HCT116 (cell line): ENCODE measurements at regions not wholly inside any gene's neighbourhood (a gene's known extent, or its start where the extent isn't known, plus 50 kb on each side); places are given as distances from the start of the nearest gene placed in this dataset.

Experiments
- ATAC-seq: fragments of 200-7000 bp; cut with Tn5 transposase; 2 replicates; pipeline ENCODE4 v1.9.1; 2020; ENCODE audit warnings: mild to moderate bottlenecking, moderate library complexity
- BruUV-seq: library from RNA; stranded (reverse); fragments of 400-500 nt; replicated peaks from 2 replicates; lab custom pipeline; 2021; lab: Mats Ljungman, UMichigan
- CTCF ChIA-PET: fragments of 300-600 bp; sonication (Branson Sonifier 250); formaldehyde crosslinking; loops from one replicate; lab custom pipeline; 2021; ENCODE audit warnings: antibody characterized with exemption; lab: Charles Lee
- POLR2A ChIA-PET: fragments of 300-600, 350-600 bp; sonication (Branson Sonifier 250); formaldehyde crosslinking; loops from one replicate; lab custom pipeline; 2021; ENCODE audit warnings: antibody characterized with exemption; lab: Charles Lee
- RAD21 ChIA-PET, 2 experiments: fragments of 300-600 bp; sonication (Branson Sonifier 250); formaldehyde crosslinking; loops; one replicate each; lab custom pipeline; 2023; ENCODE audit warnings: low total read pairs in 2 of 2; ENCODE audit not compliant: uncharacterized antibody in 2 of 2, unreplicated experiment in 2 of 2, low non-redundant PET in 1 of 2; lab: Charles Lee
- DNase-seq: peaks from one replicate; pipeline ENCODE4 v3.0.0-alpha.2; 2010; ENCODE audit warnings: low read depth, low spot score
- H2AFZ ChIP-seq: fragments of 200-600 bp; shearing (Covaris generic), sonication (generic); 2 replicates; pipeline ENCODE4 v1.6.1; 2017; ENCODE audit warnings: low read depth, mixed run types, mixed read lengths, antibody characterized with exemption, low read length; ENCODE audit not compliant: poor library complexity, severe bottlenecking
- H3K27ac ChIP-seq: 2 replicates; pipeline ENCODE4 v1.5.1; 2012; ENCODE audit warnings: low read depth, low read length
- H3K27me3 ChIP-seq: fragments of 200-600 bp; sonication (generic); 2 replicates; pipeline ENCODE4 v1.6.1; 2016; ENCODE audit warnings: mixed run types, low read length, mixed read lengths; ENCODE audit not compliant: insufficient read depth
- H3K36me3 ChIP-seq, 2 experiments: fragments of 200-500 bp in 1 of 2; fragments of 200-600 bp in 1 of 2; sonication (Bioruptor generic) in 1 of 2; sonication (generic) in 1 of 2; 2 replicates each; pipeline versions ENCODE4 v1.5.1 to v1.6.1; 2014 to 2016; ENCODE audit warnings: low read length in 2 of 2, inconsistent platforms in 1 of 2, mixed read lengths in 1 of 2, mixed run types in 1 of 2; ENCODE audit not compliant: insufficient read depth in 2 of 2, control insufficient read depth in 1 of 2
- H3K4me1 ChIP-seq, 2 experiments: fragments of 200-600 bp in 1 of 2; sonication (generic) in 1 of 2; 2 replicates each; pipeline versions ENCODE4 v1.5.1 to v1.6.1; 2012 to 2017; ENCODE audit warnings: low read length in 2 of 2, inconsistent platforms in 1 of 2, mild to moderate bottlenecking in 1 of 2, mixed read lengths in 1 of 2, mixed run types in 1 of 2, moderate library complexity in 1 of 2; ENCODE audit not compliant: insufficient read depth in 2 of 2, control insufficient read depth in 1 of 2
- H3K4me2 ChIP-seq: fragments of 200-600 bp; sonication (generic); 2 replicates; pipeline ENCODE4 v1.6.1; 2017; ENCODE audit warnings: mixed run types, low read length, mixed read lengths
- H3K4me3 ChIP-seq, 2 experiments: fragments of 200-600 bp in 1 of 2; sonication (generic) in 1 of 2; replicated peaks in 1 of 2; 2 replicates each; pipeline ENCODE4 v1.5.1; 2011 to 2016; ENCODE audit warnings: low read length in 2 of 2, control low read depth in 1 of 2, low read depth in 1 of 2, mild to moderate bottlenecking in 1 of 2, mixed read lengths in 1 of 2, mixed run types in 1 of 2
- H3K79me2 ChIP-seq: fragments of 200-600 bp; sonication (generic); 2 replicates; pipeline ENCODE4 v1.6.1; 2017; ENCODE audit warnings: mild to moderate bottlenecking, mixed run types, low read length, moderate library complexity, mixed read lengths; ENCODE audit not compliant: insufficient read depth
- H3K9ac ChIP-seq: fragments of 200-600 bp; sonication (generic); 2 replicates; pipeline ENCODE4 v1.6.1; 2016; ENCODE audit warnings: low read length, mixed read lengths
- H3K9me2 ChIP-seq: fragments of 200-600 bp; sonication (generic), shearing (Covaris generic); 2 replicates; pipeline ENCODE4 v1.6.1; 2017; ENCODE audit warnings: mixed run types, mild to moderate bottlenecking, moderate library complexity; ENCODE audit not compliant: insufficient read depth
- H3K9me3 ChIP-seq, 2 experiments: fragments of 200-500 bp in 1 of 2; fragments of 200-600 bp in 1 of 2; sonication (Bioruptor generic) in 1 of 2; sonication (generic) in 1 of 2; 2 replicates each; pipeline ENCODE4 v1.6.1; 2014 to 2017; ENCODE audit warnings: low read length in 2 of 2, mixed read lengths in 2 of 2, inconsistent platforms in 1 of 2, low read depth in 1 of 2, mild to moderate bottlenecking in 1 of 2, mixed run types in 1 of 2, moderate library complexity in 1 of 2; ENCODE audit not compliant: control insufficient read depth in 1 of 2, insufficient read depth in 1 of 2
- H4K20me1 ChIP-seq: fragments of 200-600 bp; sonication (generic), shearing (Covaris generic); 2 replicates; pipeline ENCODE4 v1.6.1; 2017; ENCODE audit warnings: mixed run types, mild to moderate bottlenecking, moderate library complexity; ENCODE audit not compliant: insufficient read depth
- ATF3 ChIP-seq: IDR thresholded peaks from 2 replicates; pipeline ENCODE4 v1.6.1; 2012
- CEBPB ChIP-seq: IDR thresholded peaks from 2 replicates; pipeline ENCODE4 v1.6.1; 2012; ENCODE audit warnings: low read depth
- EGR1 ChIP-seq: IDR thresholded peaks from 2 replicates; pipeline ENCODE4 v1.6.1; 2012; ENCODE audit warnings: low read depth
- EZH2 ChIP-seq: fragments of 200-600 bp; sonication (generic); IDR thresholded peaks from 2 replicates; pipeline ENCODE4 v1.6.1; 2017; ENCODE audit warnings: antibody characterized with exemption, mixed run types
- EZH2phosphoT487 ChIP-seq: fragments of 200-600 bp; IDR thresholded peaks from 2 replicates; pipeline ENCODE4 v1.6.1; 2018; ENCODE audit warnings: antibody characterized with exemption, borderline replicate concordance
- FOSL1 ChIP-seq: IDR thresholded peaks from 2 replicates; pipeline ENCODE4 v1.6.1; 2012; ENCODE audit warnings: low read depth
- JUND ChIP-seq: IDR thresholded peaks from 2 replicates; pipeline ENCODE4 v1.6.1; 2012
- POLR2A ChIP-seq: IDR thresholded peaks from 2 replicates; pipeline ENCODE4 v1.7.0; 2011; ENCODE audit warnings: borderline replicate concordance; ENCODE audit not compliant: insufficient read depth, insufficient read length; ENCODE audit errors: extremely low read depth
- POLR2AphosphoS5 ChIP-seq: IDR thresholded peaks from 2 replicates; pipeline ENCODE4 v1.6.1; 2011; ENCODE audit warnings: mild to moderate bottlenecking, low read depth, low read length, moderate library complexity
- SIN3A ChIP-seq: IDR thresholded peaks from 2 replicates; pipeline ENCODE4 v1.6.1; 2012; ENCODE audit warnings: low read depth
- SRF ChIP-seq: IDR thresholded peaks from 2 replicates; pipeline ENCODE4 v1.6.1; 2012; ENCODE audit warnings: low read depth
- YY1 ChIP-seq: IDR thresholded peaks from 2 replicates; pipeline ENCODE4 v1.6.1; 2011; ENCODE audit warnings: low read length, low read depth, moderate library complexity, mild to moderate bottlenecking; ENCODE audit not compliant: insufficient replicate concordance; ENCODE audit errors: extremely low read depth
- ZBTB33 ChIP-seq: IDR thresholded peaks from 2 replicates; pipeline ENCODE4 v1.6.1; 2011; ENCODE audit warnings: mild to moderate bottlenecking, low read length, moderate library complexity; ENCODE audit not compliant: insufficient replicate concordance; ENCODE audit errors: extremely low read depth
- ZFX ChIP-seq: fragments of 450-650 bp; IDR thresholded peaks from 2 replicates; pipeline ENCODE4 v1.6.1; 2017
- intact Hi-C: fragments of 100-400 bp; cut with micrococcal nuclease; formaldehyde crosslinking; loops from 2 replicates; pipeline ENCODE4 v1.10.0; 2022
- TF ChIP-seq, protein P1 (sequence below), 3 experiments: fragments of 200-600 bp in 1 of 3; sonication (generic) in 1 of 3; IDR thresholded peaks in 2 of 3; conservative IDR thresholded peaks in 1 of 3; 2 replicates each; pipeline ENCODE4 v1.5.1; 2012 to 2017; ENCODE audit warnings: low read depth in 2 of 3, low read length in 2 of 3, antibody characterized with exemption in 1 of 3, borderline replicate concordance in 1 of 3, control low read depth in 1 of 3, mild to moderate bottlenecking in 1 of 3, mixed read lengths in 1 of 3, mixed run types in 1 of 3, moderate library complexity in 1 of 3; ENCODE audit not compliant: insufficient read depth in 1 of 3
- TF ChIP-seq, protein P2 (sequence below): IDR thresholded peaks from 2 replicates; pipeline ENCODE4 v1.6.1; 2012

- Histone ChIP-seq H3K9me3 (no peaks in the 10 kb centered on the region), H3K4me2 (no peak overlapping the region), H4K20me1 (no peaks in the 10 kb centered on the region), H3K27ac (no peak overlapping the region), H3K27me3 (no peaks in the 10 kb centered on the region), H2AFZ (no peak overlapping the region), H3K79me2 (no peaks in the 10 kb centered on the region), H3K4me1 (no peaks in the 10 kb centered on the region), H3K4me3 (no peak overlapping the region), H3K9me2 (no peaks in the 10 kb centered on the region), H3K36me3 (no peaks in the 10 kb centered on the region), H3K9ac (no peak overlapping the region)
- intact Hi-C loops, result no loop called here
- no TSS peak for BruUV-seq
- POLR2A ChIA-PET, result no interaction called here
- no peak for ATAC-seq
- no peak for TF ChIP-seq CEBPB
- no peak for TF ChIP-seq ATF3
- TF ChIP-seq JUND, result no peak
- no peak for TF ChIP-seq EZH2phosphoT487
- no peak for TF ChIP-seq EZH2
- TF ChIP-seq SIN3A, result no peak
- TF ChIP-seq, protein P1, sequence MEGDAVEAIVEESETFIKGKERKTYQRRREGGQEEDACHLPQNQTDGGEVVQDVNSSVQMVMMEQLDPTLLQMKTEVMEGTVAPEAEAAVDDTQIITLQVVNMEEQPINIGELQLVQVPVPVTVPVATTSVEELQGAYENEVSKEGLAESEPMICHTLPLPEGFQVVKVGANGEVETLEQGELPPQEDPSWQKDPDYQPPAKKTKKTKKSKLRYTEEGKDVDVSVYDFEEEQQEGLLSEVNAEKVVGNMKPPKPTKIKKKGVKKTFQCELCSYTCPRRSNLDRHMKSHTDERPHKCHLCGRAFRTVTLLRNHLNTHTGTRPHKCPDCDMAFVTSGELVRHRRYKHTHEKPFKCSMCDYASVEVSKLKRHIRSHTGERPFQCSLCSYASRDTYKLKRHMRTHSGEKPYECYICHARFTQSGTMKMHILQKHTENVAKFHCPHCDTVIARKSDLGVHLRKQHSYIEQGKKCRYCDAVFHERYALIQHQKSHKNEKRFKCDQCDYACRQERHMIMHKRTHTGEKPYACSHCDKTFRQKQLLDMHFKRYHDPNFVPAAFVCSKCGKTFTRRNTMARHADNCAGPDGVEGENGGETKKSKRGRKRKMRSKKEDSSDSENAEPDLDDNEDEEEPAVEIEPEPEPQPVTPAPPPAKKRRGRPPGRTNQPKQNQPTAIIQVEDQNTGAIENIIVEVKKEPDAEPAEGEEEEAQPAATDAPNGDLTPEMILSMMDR (IDR thresholded peaks at IDR 0.05 in 2 of 3, conservative IDR thresholded peaks at IDR 0.05 in 1 of 3; ENCODE audit: borderline replicate concordance in 1 of 3, insufficient read depth in 1 of 3, low read depth in 2 of 3, low read length in 2 of 3), result no peak
- no peak for TF ChIP-seq POLR2AphosphoS5
- TF ChIP-seq SRF, result no peak
- RAD21 ChIA-PET, result no interaction called here
- no peak for DNase-seq
- CTCF ChIA-PET, result no interaction called here
These were observed 237.0 kb upstream of the RASA1 start for GRCh38 chr5:87030699-87031098.

GRCh38 chr5:87034557-87034956 is 233.1 kb upstream of the RASA1 start:
- Histone ChIP-seq H3K79me2 (no peaks in the 10 kb centered on the region), H2AFZ (no peak overlapping the region), H3K9me2 (no peaks in the 10 kb centered on the region), H3K9ac (no peak overlapping the region), H3K36me3 (no peaks in the 10 kb centered on the region), H3K4me3 (no peak overlapping the region), H3K27me3 (no peaks in the 10 kb centered on the region), H3K9me3 (no peaks in the 10 kb centered on the region), H3K4me1 (no peaks in the 10 kb centered on the region), H4K20me1 (no peaks in the 10 kb centered on the region), H3K4me2 (no peak overlapping the region), H3K27ac (no peak overlapping the region)
- ChIA-PET CTCF (no interaction called here), RAD21 (no interaction called here), POLR2A (no interaction called here)
- DNase-seq (no peak), ATAC-seq (no peak)
- intact Hi-C loops, result no loop called here
- BruUV-seq, result no TSS peak
- TF ChIP-seq POLR2A, result no peak
- no peak for TF ChIP-seq FOSL1
- TF ChIP-seq EGR1, result no peak
- TF ChIP-seq, protein P1 (IDR thresholded peaks at IDR 0.05 in 2 of 3, conservative IDR thresholded peaks at IDR 0.05 in 1 of 3; ENCODE audit: borderline replicate concordance in 1 of 3, insufficient read depth in 1 of 3, low read depth in 2 of 3, low read length in 2 of 3), result no peak
- TF ChIP-seq ZBTB33, result no peak
- TF ChIP-seq POLR2AphosphoS5, result no peak
- TF ChIP-seq YY1, result no peak
- TF ChIP-seq, protein P2, sequence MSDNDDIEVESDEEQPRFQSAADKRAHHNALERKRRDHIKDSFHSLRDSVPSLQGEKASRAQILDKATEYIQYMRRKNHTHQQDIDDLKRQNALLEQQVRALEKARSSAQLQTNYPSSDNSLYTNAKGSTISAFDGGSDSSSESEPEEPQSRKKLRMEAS, result no peak
- TF ChIP-seq ZFX, result no peak
